ENCODE measurements at regions not wholly inside any gene's neighbourhood (a gene's known extent, or its start where the extent isn't known, plus 50 kb on each side); places are given as distances from the start of the nearest gene placed in this dataset.
"Not testable (repeated sequence)": the region's sequence is repeated elsewhere in the genome, so short reads cannot be mapped to it uniquely, and the experiment has no call there.

GRCh38 chr1:213538251-213538650, 449.5 kb upstream of the PROX1 start:
- in situ Hi-C loops (cut with HindIII; ENCODE audit: low pct_unique_long_range_greater_than_20kb, low sequenced_read_pairs): no loop called here
- DNase-seq (ENCODE audit: low read depth, low spot score): no peak

GRCh38 chr1:213539464-213539863, 448.3 kb upstream of the PROX1 start:
- in situ Hi-C loops (cut with HindIII; ENCODE audit: low pct_unique_long_range_greater_than_20kb, low sequenced_read_pairs): no loop called here

GRCh38 chr1:213541641-213542040, 446.1 kb upstream of the PROX1 start:
- DNase-seq (ENCODE audit: low read depth, low spot score): no peak
- in situ Hi-C loops (cut with HindIII; ENCODE audit: low pct_unique_long_range_greater_than_20kb, low sequenced_read_pairs): no loop called here

More at GRCh38 chr1:213539464-213539863, 448.3 kb upstream of the PROX1 start:
- no peak for DNase-seq (ENCODE audit: low read depth, low spot score)

- in situ Hi-C loops (cut with HindIII; ENCODE audit: low pct_unique_long_range_greater_than_20kb, low sequenced_read_pairs); DNase-seq (ENCODE audit: low read depth, low spot score): not testable (repeated sequence)
These were observed 442.6 kb upstream of the PROX1 start for GRCh38 chr1:213545181-213545580.

- DNase-seq (ENCODE audit: low read depth, low spot score): no peak
These were observed 437.8 kb upstream of the PROX1 start for GRCh38 chr1:213549982-213550381.

GRCh38 chr1:213550804-213551203, 437.0 kb upstream of the PROX1 start:
- no peak for DNase-seq (ENCODE audit: low read depth, low spot score)
- in situ Hi-C loops (cut with HindIII; ENCODE audit: low pct_unique_long_range_greater_than_20kb, low sequenced_read_pairs): no loop called here

More at GRCh38 chr1:213549982-213550381, 437.8 kb upstream of the PROX1 start:
- in situ Hi-C loops (cut with HindIII; ENCODE audit: low pct_unique_long_range_greater_than_20kb, low sequenced_read_pairs): no loop called here

GRCh38 chr1:213552045-213552444, 435.7 kb upstream of the PROX1 start:
- in situ Hi-C loops (cut with HindIII; ENCODE audit: low pct_unique_long_range_greater_than_20kb, low sequenced_read_pairs): no loop called here
- DNase-seq (ENCODE audit: low read depth, low spot score): no peak

- DNase-seq (ENCODE audit: low read depth, low spot score): no peak
- in situ Hi-C loops (cut with HindIII; ENCODE audit: low pct_unique_long_range_greater_than_20kb, low sequenced_read_pairs): no loop called here
These were observed 427.5 kb upstream of the PROX1 start for GRCh38 chr1:213560226-213560625.

- in situ Hi-C loops (cut with HindIII; ENCODE audit: low pct_unique_long_range_greater_than_20kb, low sequenced_read_pairs): no loop called here
- no peak for DNase-seq (ENCODE audit: low read depth, low spot score)
These were observed 425.9 kb upstream of the PROX1 start for GRCh38 chr1:213561870-213562269.

GRCh38 chr1:213564215-213564659, 423.5 kb upstream of the PROX1 start:
- DNase-seq (ENCODE audit: low read depth, low spot score): peak; percentile 79
- in situ Hi-C loops (cut with HindIII; ENCODE audit: low pct_unique_long_range_greater_than_20kb, low sequenced_read_pairs): no loop called here

- in situ Hi-C loops (cut with HindIII; ENCODE audit: low pct_unique_long_range_greater_than_20kb, low sequenced_read_pairs): no loop called here
These were observed 418.6 kb upstream of the PROX1 start for GRCh38 chr1:213568929-213569815.

GRCh38 chr1:213569816-213570150, 418.0 kb upstream of the PROX1 start:
- no peak for DNase-seq (ENCODE audit: low read depth, low spot score)
- in situ Hi-C loops (cut with HindIII; ENCODE audit: low pct_unique_long_range_greater_than_20kb, low sequenced_read_pairs): no loop called here

More at GRCh38 chr1:213568929-213569815, 418.6 kb upstream of the PROX1 start:
- DNase-seq (ENCODE audit: low read depth, low spot score): no peak

GRCh38 chr1:213570487-213570886, 417.3 kb upstream of the PROX1 start:
- no peak for DNase-seq (ENCODE audit: low read depth, low spot score)
- in situ Hi-C loops (cut with HindIII; ENCODE audit: low pct_unique_long_range_greater_than_20kb, low sequenced_read_pairs): no loop called here

GRCh38 chr1:213571419-213571818, 416.4 kb upstream of the PROX1 start:
- in situ Hi-C loops (cut with HindIII; ENCODE audit: low pct_unique_long_range_greater_than_20kb, low sequenced_read_pairs): no loop called here
- no peak for DNase-seq (ENCODE audit: low read depth, low spot score)

GRCh38 chr1:213571843-213572242, 415.9 kb upstream of the PROX1 start:
- in situ Hi-C loops (cut with HindIII; ENCODE audit: low pct_unique_long_range_greater_than_20kb, low sequenced_read_pairs): no loop called here
- no peak for DNase-seq (ENCODE audit: low read depth, low spot score)

- in situ Hi-C loops (cut with HindIII; ENCODE audit: low pct_unique_long_range_greater_than_20kb, low sequenced_read_pairs): no loop called here
- no peak for DNase-seq (ENCODE audit: low read depth, low spot score)
These were observed 414.7 kb upstream of the PROX1 start for GRCh38 chr1:213572912-213573647.

- in situ Hi-C loops (cut with HindIII; ENCODE audit: low pct_unique_long_range_greater_than_20kb, low sequenced_read_pairs): no loop called here
- no peak for DNase-seq (ENCODE audit: low read depth, low spot score)
These were observed 414.1 kb upstream of the PROX1 start for GRCh38 chr1:213573648-213574009.

- in situ Hi-C loops (cut with HindIII; ENCODE audit: low pct_unique_long_range_greater_than_20kb, low sequenced_read_pairs): no loop called here
- DNase-seq (ENCODE audit: low read depth, low spot score): no peak
These were observed 404.7 kb upstream of the PROX1 start for GRCh38 chr1:213582976-213583567.
